AG10803 (cell line): ENCODE measurements at regions not wholly inside any gene's neighbourhood (a gene's known extent, or its start where the extent isn't known, plus 50 kb on each side); places are given as distances from the start of the nearest gene placed in this dataset.

Experiments used
- DNase-seq: peaks from one replicate; pipeline ENCODE4 v3.0.0; 2010; ENCODE audit warnings: low read depth
- H3K4me3 ChIP-seq: 2 replicates; pipeline ENCODE4 v1.5.1; 2011; ENCODE audit warnings: mild to moderate bottlenecking, low read length, control low read depth
- TF ChIP-seq, protein P1 (sequence below): conservative IDR thresholded peaks from 2 replicates; pipeline ENCODE4 v1.5.1; 2011; ENCODE audit warnings: mild to moderate bottlenecking, low read length, control low read depth, inconsistent platforms

DNA sequence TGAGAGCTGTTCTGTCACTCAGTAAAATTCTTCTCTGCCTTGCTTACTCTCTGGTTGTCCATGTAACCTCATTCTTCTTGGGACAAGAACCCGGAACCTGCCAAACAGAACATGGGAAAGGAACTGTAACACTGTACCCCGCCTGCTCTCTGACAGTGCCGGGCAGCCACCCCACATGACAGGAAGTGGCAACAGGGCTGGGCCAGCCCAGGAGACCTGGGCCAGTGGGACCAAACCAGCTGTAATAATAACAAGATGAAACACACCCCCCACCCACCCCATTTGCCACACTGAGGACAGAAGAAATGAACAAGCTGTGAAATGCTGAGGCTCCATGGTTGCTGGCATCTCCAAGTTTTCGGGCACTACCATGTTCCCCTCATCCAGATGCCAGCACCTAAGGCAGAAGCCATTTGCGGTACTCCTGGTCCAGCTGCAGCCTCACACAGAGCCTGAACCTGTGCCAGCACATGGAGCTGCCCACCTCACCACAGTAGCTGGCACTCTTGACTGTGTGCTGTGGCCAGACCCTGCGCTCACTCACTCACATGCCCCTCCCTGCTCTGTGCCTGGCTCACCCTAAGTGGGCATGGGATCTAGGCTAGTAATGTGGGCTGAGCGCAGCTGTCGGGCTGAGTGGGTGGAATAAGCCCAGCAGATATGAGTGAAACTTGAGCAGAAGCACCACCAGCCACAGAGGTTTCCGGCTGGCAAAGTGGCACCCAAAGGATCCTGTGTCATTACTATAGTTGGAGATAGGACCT lies 126.2 kb upstream of the UGT8 start:
- TF ChIP-seq, protein P1, sequence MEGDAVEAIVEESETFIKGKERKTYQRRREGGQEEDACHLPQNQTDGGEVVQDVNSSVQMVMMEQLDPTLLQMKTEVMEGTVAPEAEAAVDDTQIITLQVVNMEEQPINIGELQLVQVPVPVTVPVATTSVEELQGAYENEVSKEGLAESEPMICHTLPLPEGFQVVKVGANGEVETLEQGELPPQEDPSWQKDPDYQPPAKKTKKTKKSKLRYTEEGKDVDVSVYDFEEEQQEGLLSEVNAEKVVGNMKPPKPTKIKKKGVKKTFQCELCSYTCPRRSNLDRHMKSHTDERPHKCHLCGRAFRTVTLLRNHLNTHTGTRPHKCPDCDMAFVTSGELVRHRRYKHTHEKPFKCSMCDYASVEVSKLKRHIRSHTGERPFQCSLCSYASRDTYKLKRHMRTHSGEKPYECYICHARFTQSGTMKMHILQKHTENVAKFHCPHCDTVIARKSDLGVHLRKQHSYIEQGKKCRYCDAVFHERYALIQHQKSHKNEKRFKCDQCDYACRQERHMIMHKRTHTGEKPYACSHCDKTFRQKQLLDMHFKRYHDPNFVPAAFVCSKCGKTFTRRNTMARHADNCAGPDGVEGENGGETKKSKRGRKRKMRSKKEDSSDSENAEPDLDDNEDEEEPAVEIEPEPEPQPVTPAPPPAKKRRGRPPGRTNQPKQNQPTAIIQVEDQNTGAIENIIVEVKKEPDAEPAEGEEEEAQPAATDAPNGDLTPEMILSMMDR, result no peak
- H3K4me3 ChIP-seq, result no peak overlapping the region
- no peak for DNase-seq

DNA sequence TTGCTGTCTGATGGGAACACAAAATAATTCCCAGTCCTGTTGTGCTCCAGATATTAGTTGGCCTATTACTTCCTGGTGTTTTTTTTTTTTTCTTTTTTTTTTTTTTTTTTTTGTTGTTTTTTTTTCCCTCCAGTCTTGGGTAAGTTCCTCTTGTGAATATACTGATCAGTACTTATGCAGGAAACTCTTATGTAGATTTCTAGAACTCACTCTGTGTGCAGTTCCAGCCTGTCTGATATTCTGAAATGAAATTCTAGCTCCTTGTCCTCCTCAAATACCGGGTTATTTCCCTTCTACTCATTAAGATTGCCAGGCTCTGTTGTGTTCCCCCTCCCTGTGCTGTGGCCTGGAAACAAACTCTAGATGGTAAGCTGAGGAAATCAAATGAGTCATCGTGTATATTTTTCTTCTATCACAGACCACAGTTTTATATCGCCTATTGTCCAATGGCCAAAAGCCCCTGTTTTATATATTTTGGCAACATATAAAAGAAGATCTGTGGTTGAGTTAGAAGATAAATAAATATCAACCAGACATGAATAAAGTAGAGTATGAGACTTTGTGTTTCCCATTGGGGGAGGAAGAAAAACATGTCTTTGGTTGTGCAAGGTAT lies 124.3 kb upstream of the UGT8 start:
- DNase-seq, result no peak
- TF ChIP-seq, protein P1, result no peak
- no peak overlapping the region for H3K4me3 ChIP-seq

DNA sequence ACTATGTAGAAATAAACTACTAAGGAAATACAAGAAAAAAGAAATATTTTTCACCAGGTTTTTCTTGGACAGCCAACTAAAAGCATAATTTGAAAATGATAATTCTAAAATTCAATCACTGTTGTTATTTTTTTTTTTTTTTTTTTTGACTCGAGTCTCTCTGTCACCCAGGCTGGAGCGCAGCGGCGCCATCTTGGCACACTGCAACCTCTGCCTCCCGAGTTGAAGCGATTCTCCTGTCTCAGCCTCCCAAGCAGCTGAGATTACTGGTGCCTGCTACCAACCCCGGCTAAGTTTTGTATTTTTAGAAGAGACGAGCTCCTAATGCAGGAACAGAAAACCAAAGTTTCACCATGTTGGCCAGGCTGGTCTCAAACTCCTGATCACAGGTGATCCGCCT lies 122.3 kb upstream of the UGT8 start:
- no peak for DNase-seq
- no peak overlapping the region for H3K4me3 ChIP-seq
- TF ChIP-seq, protein P1, result no peak

DNA sequence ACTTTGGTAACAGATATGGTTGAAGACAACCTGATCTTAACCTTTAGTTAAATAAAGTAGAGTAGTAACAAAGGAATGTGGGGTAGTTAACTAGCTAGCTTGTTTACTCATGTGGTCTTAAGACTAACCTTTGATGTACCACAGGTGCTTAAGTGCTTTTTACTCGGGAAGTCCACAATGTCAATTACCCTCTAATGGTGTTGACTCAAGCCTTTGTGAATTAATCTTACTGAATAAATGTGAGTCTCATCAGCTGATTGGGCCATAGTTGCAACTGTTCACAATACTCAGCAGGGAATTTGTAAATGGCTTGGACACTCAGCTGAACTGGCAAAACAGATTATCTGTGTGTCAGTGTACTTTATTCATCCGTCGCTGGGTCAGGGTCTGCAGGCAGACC lies 119.0 kb upstream of the UGT8 start:
- no peak overlapping the region for H3K4me3 ChIP-seq
- no peak for DNase-seq
- TF ChIP-seq, protein P1, result no peak

DNA sequence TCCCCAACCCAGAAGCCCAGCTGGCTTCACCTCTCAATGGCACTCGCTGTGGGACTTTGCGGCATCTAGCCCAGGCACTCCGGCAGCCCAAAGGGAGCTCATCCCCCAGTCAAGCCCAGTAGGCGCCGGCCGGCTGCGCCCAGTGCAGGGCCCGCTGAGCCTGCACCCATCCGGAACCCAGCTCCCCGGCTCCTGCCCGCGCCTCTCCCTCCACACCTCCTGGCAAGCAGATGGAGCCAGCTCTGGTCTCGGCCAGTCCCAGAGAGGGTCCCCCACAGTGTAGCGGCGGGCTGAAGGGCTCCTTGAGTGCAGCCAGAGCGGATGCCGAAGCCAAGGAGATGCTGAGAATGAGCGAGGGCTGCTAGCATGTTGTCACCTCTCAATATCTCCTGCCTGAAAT lies 116.8 kb upstream of the UGT8 start:
- no peak for DNase-seq
- TF ChIP-seq, protein P1, result no peak
- no peak overlapping the region for H3K4me3 ChIP-seq

DNA sequence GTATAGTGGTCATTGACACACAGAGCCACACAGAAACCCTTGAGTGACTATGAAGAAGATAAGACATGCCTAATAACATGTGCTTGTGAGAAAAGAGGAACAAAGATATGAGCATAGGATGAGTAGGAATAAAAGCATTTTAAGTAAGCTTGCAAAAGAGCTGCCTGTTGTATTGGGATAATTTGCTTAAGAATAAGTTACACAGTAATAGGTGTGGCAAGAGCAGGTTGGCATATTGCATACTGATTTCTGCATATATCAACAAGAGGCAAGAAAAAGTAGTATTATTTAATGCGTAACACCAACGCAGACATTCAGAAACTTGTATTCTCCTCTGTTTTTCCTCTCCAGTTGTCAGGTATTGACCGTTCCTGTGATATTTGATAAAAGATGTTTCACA lies 111.5 kb upstream of the UGT8 start:
- DNase-seq, result no peak
- H3K4me3 ChIP-seq, result no peak overlapping the region
- TF ChIP-seq, protein P1, result no peak
